ENCODE measurements at regions not wholly inside any gene's neighbourhood (a gene's known extent, or its start where the extent isn't known, plus 50 kb on each side); places are given as distances from the start of the nearest gene placed in this dataset.

DNA sequence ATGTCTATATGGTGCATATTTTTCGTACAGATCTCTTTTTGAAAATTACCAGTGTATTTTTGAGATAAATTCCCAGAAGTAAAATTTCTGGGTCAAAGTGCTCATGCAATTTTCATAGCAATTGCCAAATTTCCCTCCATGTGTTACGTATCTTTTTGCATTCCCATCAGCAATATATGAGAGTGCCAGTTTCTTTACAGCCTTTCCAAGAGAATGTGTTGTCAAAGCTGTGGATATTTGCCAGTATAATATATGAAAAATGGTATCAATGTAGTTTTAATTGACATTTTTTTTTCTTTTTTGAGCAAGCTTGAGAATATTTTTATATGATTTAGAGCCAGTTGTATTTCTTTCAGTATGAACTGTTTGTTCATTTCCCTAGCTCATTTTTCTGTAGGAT lies 399.0 kb upstream of the KLF12 start:
- H3K4me3 Mint-ChIP-seq, result no peak overlapping the region
- H3K27ac Mint-ChIP-seq, result no peak overlapping the region
- H3K9me3 Mint-ChIP-seq, result peaks cover 0 to 2% (median 0%) of the 10 kb centered on the region in 7 donors
- no peaks in the 10 kb centered on the region for H3K27me3 Mint-ChIP-seq
- H3K4me1 Mint-ChIP-seq, result no peaks in the 10 kb centered on the region
- no peak for DNase-seq
- ATAC-seq (ENCODE audit: low read depth in 2 of 2), result no peak
- H3K36me3 Mint-ChIP-seq, result no peaks in the 10 kb centered on the region

GRCh38 chr13:74530011-74530410 lies 395.8 kb upstream of the KLF12 start:
- no peaks in the 10 kb centered on the region for H3K36me3 Mint-ChIP-seq
- DNase-seq (no peak), ATAC-seq (ENCODE audit: low read depth in 2 of 2) (no peak)
- H3K9me3 Mint-ChIP-seq, result peaks cover 0 to 4% (median 0%) of the 10 kb centered on the region in 7 donors
- no peak overlapping the region for H3K4me3 Mint-ChIP-seq
- no peaks in the 10 kb centered on the region for H3K4me1 Mint-ChIP-seq
- peaks cover 5 to 8% (median 6%) of the 10 kb centered on the region in 3 donors for H3K27me3 Mint-ChIP-seq
- H3K27ac Mint-ChIP-seq, result no peak overlapping the region

- H3K27me3 Mint-ChIP-seq, result peaks cover 5 to 8% (median 6%) of the 10 kb centered on the region in 3 donors
- H3K27ac Mint-ChIP-seq, result peak overlapping the region in 1 of 6 donors; percentile 11
- no peak for ATAC-seq (ENCODE audit: low read depth in 2 of 2)
- no peak for DNase-seq
- H3K9me3 Mint-ChIP-seq, result peaks cover 0 to 4% (median 0%) of the 10 kb centered on the region in 7 donors
- no peak overlapping the region for H3K4me3 Mint-ChIP-seq
- no peaks in the 10 kb centered on the region for H3K4me1 Mint-ChIP-seq
- H3K36me3 Mint-ChIP-seq, result no peaks in the 10 kb centered on the region
These were observed 394.7 kb upstream of the KLF12 start for GRCh38 chr13:74528734-74529513.

GRCh38 chr13:74523057-74523456 lies 388.9 kb upstream of the KLF12 start:
- Mint-ChIP-seq H3K9me3 (peaks cover 0 to 2% (median 0%) of the 10 kb centered on the region in 7 donors), H3K27ac (no peak overlapping the region), H3K4me1 (no peaks in the 10 kb centered on the region), H3K36me3 (no peaks in the 10 kb centered on the region), H3K4me3 (no peak overlapping the region), H3K27me3 (peaks cover 5 to 8% (median 6%) of the 10 kb centered on the region in 3 donors)
- DNase-seq (no peak), ATAC-seq (ENCODE audit: low read depth in 2 of 2) (no peak)

- H3K36me3 Mint-ChIP-seq, result peaks cover 0 to 7% of the 10 kb centered on the region in 2 donors
- ATAC-seq (ENCODE audit: low read depth in 2 of 2) (no peak), DNase-seq (no peak)
- H3K27ac Mint-ChIP-seq, result peak overlapping the region in 1 of 6 donors; percentile 0
- H3K27me3 Mint-ChIP-seq, result peaks cover 0 to 16% (median 3%) of the 10 kb centered on the region in 3 donors
- H3K9me3 Mint-ChIP-seq, result peaks cover 3 to 14% (median 7%) of the 10 kb centered on the region in 7 donors
- no peak overlapping the region for H3K4me3 Mint-ChIP-seq
- no peaks in the 10 kb centered on the region for H3K4me1 Mint-ChIP-seq
These were observed 377.3 kb upstream of the KLF12 start for GRCh38 chr13:74511523-74511922.

- H3K27me3 Mint-ChIP-seq, result peaks cover 0 to 23% (median 10%) of the 10 kb centered on the region in 3 donors
- ATAC-seq (ENCODE audit: low read depth in 2 of 2) (no peak), DNase-seq (no peak)
- H3K4me3 Mint-ChIP-seq, result no peak overlapping the region
- no peaks in the 10 kb centered on the region for H3K36me3 Mint-ChIP-seq
- no peaks in the 10 kb centered on the region for H3K4me1 Mint-ChIP-seq
- no peak overlapping the region for H3K27ac Mint-ChIP-seq
- H3K9me3 Mint-ChIP-seq, result peaks cover 0 to 5% (median 0%) of the 10 kb centered on the region in 7 donors
These were observed 353.0 kb upstream of the KLF12 start for GRCh38 chr13:74487091-74487722.

DNA sequence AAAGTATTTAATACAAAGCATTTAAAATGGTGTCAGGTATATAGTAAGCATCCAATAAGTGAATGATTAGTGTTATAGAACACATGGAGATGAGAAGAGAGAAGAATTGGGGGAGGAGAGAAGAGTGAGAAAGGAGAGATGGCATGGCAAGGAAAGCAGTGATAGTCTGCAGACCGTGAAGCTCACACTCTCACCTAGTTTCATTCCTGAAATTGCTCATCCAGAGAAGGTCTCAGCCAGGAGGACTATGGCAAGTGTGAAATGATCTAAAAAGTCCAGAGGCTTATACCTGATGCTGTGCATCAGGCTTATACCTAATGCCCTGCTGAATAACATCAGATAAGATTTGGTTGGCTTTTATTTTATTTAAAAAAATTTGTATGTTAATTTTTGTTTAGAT lies 351.6 kb upstream of the KLF12 start:
- H3K27ac Mint-ChIP-seq, result no peak overlapping the region
- peaks cover 0 to 4% (median 0%) of the 10 kb centered on the region in 7 donors for H3K9me3 Mint-ChIP-seq
- ATAC-seq (ENCODE audit: low read depth in 2 of 2) (no peak), DNase-seq (no peak)
- no peak overlapping the region for H3K4me3 Mint-ChIP-seq
- no peaks in the 10 kb centered on the region for H3K36me3 Mint-ChIP-seq
- H3K4me1 Mint-ChIP-seq, result no peaks in the 10 kb centered on the region
- peaks cover 0 to 23% (median 10%) of the 10 kb centered on the region in 3 donors for H3K27me3 Mint-ChIP-seq

GRCh38 chr13:74479124-74479523 lies 344.9 kb upstream of the KLF12 start:
- H3K4me1 Mint-ChIP-seq, result no peaks in the 10 kb centered on the region
- H3K27me3 Mint-ChIP-seq, result no peaks in the 10 kb centered on the region
- no peaks in the 10 kb centered on the region for H3K36me3 Mint-ChIP-seq
- DNase-seq, result no peak
- H3K4me3 Mint-ChIP-seq, result no peak overlapping the region
- ATAC-seq (ENCODE audit: low read depth in 2 of 2), result no peak
- H3K9me3 Mint-ChIP-seq, result peaks cover 0 to 5% (median 0%) of the 10 kb centered on the region in 7 donors
- H3K27ac Mint-ChIP-seq, result no peak overlapping the region

DNA sequence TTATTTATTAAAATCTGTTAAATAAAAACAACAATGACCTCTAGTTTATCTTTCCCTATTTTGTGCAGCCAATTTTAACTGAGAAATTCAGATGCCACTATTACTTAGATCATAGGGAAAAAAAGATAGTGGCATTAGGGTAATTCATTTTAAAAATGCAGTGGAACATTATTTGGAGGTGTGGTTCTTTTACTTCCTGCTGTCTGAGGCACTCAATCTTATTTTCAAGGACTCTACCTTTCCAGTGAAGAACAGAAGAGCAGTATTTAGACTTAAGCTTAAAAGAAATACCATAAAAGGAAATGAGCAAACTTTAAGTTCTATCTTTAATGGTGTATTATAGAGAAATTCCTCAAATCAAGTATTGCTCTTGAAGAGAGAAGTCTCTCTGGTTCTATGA lies 342.6 kb upstream of the KLF12 start:
- H3K27ac Mint-ChIP-seq, result no peak overlapping the region

GRCh38 chr13:74476365-74476764 lies 342.2 kb upstream of the KLF12 start:
- H3K36me3 Mint-ChIP-seq, result no peaks in the 10 kb centered on the region
- no peak overlapping the region for H3K4me3 Mint-ChIP-seq

More for the DNA sequence above, 342.6 kb upstream of the KLF12 start:
- H3K4me1 Mint-ChIP-seq, result no peaks in the 10 kb centered on the region
- H3K4me3 Mint-ChIP-seq, result no peak overlapping the region
- peaks cover 0 to 5% (median 0%) of the 10 kb centered on the region in 7 donors for H3K9me3 Mint-ChIP-seq
- ATAC-seq (ENCODE audit: low read depth in 2 of 2) (no peak), DNase-seq (no peak)
- H3K36me3 Mint-ChIP-seq, result no peaks in the 10 kb centered on the region
- no peaks in the 10 kb centered on the region for H3K27me3 Mint-ChIP-seq

GRCh38 chr13:74466864-74467263 lies 332.7 kb upstream of the KLF12 start:
- peaks cover 11 to 31% (median 14%) of the 10 kb centered on the region in 3 donors for H3K27me3 Mint-ChIP-seq
- no peaks in the 10 kb centered on the region for H3K4me1 Mint-ChIP-seq
- peaks cover 0 to 2% (median 0%) of the 10 kb centered on the region in 7 donors for H3K9me3 Mint-ChIP-seq

More at GRCh38 chr13:74476365-74476764, 342.2 kb upstream of the KLF12 start:
- Mint-ChIP-seq H3K4me1 (no peaks in the 10 kb centered on the region), H3K9me3 (peaks cover 0 to 5% (median 0%) of the 10 kb centered on the region in 7 donors), H3K27ac (no peak overlapping the region), H3K27me3 (peaks cover 0 to 4% (median 0%) of the 10 kb centered on the region in 3 donors)
- no peak for DNase-seq
- no peak for ATAC-seq (ENCODE audit: low read depth in 2 of 2)

GRCh38 chr13:74466020-74466419 lies 331.8 kb upstream of the KLF12 start:
- ATAC-seq (ENCODE audit: low read depth in 2 of 2) (no peak), DNase-seq (no peak)
- H3K4me1 Mint-ChIP-seq, result no peaks in the 10 kb centered on the region
- no peak overlapping the region for H3K4me3 Mint-ChIP-seq
- H3K36me3 Mint-ChIP-seq, result no peaks in the 10 kb centered on the region
- H3K27ac Mint-ChIP-seq, result no peak overlapping the region
- peaks cover 0 to 2% (median 0%) of the 10 kb centered on the region in 7 donors for H3K9me3 Mint-ChIP-seq
- H3K27me3 Mint-ChIP-seq, result peaks cover 14 to 24% (median 14%) of the 10 kb centered on the region in 3 donors

More at GRCh38 chr13:74466864-74467263, 332.7 kb upstream of the KLF12 start:
- no peaks in the 10 kb centered on the region for H3K36me3 Mint-ChIP-seq
- no peak overlapping the region for H3K27ac Mint-ChIP-seq
- H3K4me3 Mint-ChIP-seq, result no peak overlapping the region
- ATAC-seq (ENCODE audit: low read depth in 2 of 2), result no peak
- DNase-seq, result no peak

- Mint-ChIP-seq H3K4me3 (no peak overlapping the region), H3K4me1 (no peaks in the 10 kb centered on the region), H3K9me3 (peaks cover 0 to 2% (median 0%) of the 10 kb centered on the region in 7 donors), H3K27me3 (peaks cover 14 to 22% (median 17%) of the 10 kb centered on the region in 3 donors), H3K36me3 (no peaks in the 10 kb centered on the region), H3K27ac (no peak overlapping the region)
- DNase-seq (no peak), ATAC-seq (ENCODE audit: low read depth in 2 of 2) (no peak)
These were observed 331.1 kb upstream of the KLF12 start for GRCh38 chr13:74465271-74465670.

- no peaks in the 10 kb centered on the region for H3K4me1 Mint-ChIP-seq
- H3K27me3 Mint-ChIP-seq, result peaks cover 14 to 22% (median 21%) of the 10 kb centered on the region in 3 donors
- ATAC-seq (ENCODE audit: low read depth in 2 of 2) (no peak), DNase-seq (no peak)
- peaks cover 0 to 2% (median 0%) of the 10 kb centered on the region in 7 donors for H3K9me3 Mint-ChIP-seq
- no peak overlapping the region for H3K27ac Mint-ChIP-seq
- no peak overlapping the region for H3K4me3 Mint-ChIP-seq
- H3K36me3 Mint-ChIP-seq, result no peaks in the 10 kb centered on the region
These were observed 330.5 kb upstream of the KLF12 start for GRCh38 chr13:74464670-74465069.
